Type B pancreatic cell (in vitro differentiated cells): ENCODE measurements at regions not wholly inside any gene's neighbourhood (a gene's known extent, or its start where the extent isn't known, plus 50 kb on each side); places are given as distances from the start of the nearest gene placed in this dataset.
A peak's percentile ranks its signal among the peaks of the same experiment; 100 is the strongest.

ENCODE experiments used
- DNase-seq: peaks from one replicate; pipeline ENCODE4 v3.0.0; 2021; ENCODE audit warnings: mixed read lengths; ENCODE audit not compliant: unreplicated experiment; ENCODE audit errors: extremely low spot score
- H3K27ac Mint-ChIP-seq: 2 replicates; pipeline ENCODE4 v1.8.0; 2021; ENCODE audit warnings: mild to moderate bottlenecking, mixed read lengths
- H3K27me3 Mint-ChIP-seq: 2 replicates; pipeline ENCODE4 v1.8.0; 2021; ENCODE audit warnings: mixed read lengths
- H3K36me3 Mint-ChIP-seq: 2 replicates; pipeline ENCODE4 v1.8.0; 2021; ENCODE audit warnings: mixed read lengths
- H3K4me1 Mint-ChIP-seq: one replicate; pipeline ENCODE4 v1.8.0; 2021; ENCODE audit warnings: mixed read lengths; ENCODE audit not compliant: unreplicated experiment
- H3K4me3 Mint-ChIP-seq: 2 replicates; pipeline ENCODE4 v1.8.0; 2021; ENCODE audit warnings: mild to moderate bottlenecking, mixed read lengths
- H3K9me3 Mint-ChIP-seq: 2 replicates; pipeline ENCODE4 v1.8.0; 2021; ENCODE audit warnings: mixed read lengths
- TF ChIP-seq, protein P1 (sequence below): fragments of 200-600 bp; sonication (generic); conservative IDR thresholded peaks from 2 replicates; pipeline ENCODE4 v1.5.0; 2021; ENCODE audit warnings: antibody characterized with exemption, mild to moderate bottlenecking

DNA sequence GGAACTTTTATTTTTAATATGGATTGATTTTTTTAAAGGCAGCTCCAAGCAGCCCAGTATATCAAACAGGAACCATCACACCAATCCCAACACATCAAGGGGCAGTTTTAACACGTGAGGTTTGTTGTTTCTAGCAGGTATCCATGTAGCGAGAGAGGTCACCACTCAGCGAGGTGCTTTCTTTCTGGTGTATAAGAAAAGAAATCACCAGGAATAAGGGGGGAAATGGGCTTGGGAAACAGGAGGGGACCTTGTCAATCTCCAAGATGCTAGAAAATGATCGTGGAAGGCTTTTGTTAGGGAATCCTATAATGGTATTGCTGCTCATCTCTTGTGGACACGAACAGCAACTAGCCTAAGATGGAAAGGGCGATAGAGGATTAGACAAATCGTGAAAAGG lies 402.9 kb upstream of the ATP11B start:
- no peaks in the 10 kb centered on the region for H3K4me1 Mint-ChIP-seq
- TF ChIP-seq, protein P1, sequence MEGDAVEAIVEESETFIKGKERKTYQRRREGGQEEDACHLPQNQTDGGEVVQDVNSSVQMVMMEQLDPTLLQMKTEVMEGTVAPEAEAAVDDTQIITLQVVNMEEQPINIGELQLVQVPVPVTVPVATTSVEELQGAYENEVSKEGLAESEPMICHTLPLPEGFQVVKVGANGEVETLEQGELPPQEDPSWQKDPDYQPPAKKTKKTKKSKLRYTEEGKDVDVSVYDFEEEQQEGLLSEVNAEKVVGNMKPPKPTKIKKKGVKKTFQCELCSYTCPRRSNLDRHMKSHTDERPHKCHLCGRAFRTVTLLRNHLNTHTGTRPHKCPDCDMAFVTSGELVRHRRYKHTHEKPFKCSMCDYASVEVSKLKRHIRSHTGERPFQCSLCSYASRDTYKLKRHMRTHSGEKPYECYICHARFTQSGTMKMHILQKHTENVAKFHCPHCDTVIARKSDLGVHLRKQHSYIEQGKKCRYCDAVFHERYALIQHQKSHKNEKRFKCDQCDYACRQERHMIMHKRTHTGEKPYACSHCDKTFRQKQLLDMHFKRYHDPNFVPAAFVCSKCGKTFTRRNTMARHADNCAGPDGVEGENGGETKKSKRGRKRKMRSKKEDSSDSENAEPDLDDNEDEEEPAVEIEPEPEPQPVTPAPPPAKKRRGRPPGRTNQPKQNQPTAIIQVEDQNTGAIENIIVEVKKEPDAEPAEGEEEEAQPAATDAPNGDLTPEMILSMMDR, result no peak
- DNase-seq, result no peak
- no peak overlapping the region for H3K27ac Mint-ChIP-seq
- H3K27me3 Mint-ChIP-seq, result no peaks in the 10 kb centered on the region
- no peaks in the 10 kb centered on the region for H3K9me3 Mint-ChIP-seq
- no peak overlapping the region for H3K4me3 Mint-ChIP-seq
- peaks cover 3% of the 10 kb centered on the region for H3K36me3 Mint-ChIP-seq

DNA sequence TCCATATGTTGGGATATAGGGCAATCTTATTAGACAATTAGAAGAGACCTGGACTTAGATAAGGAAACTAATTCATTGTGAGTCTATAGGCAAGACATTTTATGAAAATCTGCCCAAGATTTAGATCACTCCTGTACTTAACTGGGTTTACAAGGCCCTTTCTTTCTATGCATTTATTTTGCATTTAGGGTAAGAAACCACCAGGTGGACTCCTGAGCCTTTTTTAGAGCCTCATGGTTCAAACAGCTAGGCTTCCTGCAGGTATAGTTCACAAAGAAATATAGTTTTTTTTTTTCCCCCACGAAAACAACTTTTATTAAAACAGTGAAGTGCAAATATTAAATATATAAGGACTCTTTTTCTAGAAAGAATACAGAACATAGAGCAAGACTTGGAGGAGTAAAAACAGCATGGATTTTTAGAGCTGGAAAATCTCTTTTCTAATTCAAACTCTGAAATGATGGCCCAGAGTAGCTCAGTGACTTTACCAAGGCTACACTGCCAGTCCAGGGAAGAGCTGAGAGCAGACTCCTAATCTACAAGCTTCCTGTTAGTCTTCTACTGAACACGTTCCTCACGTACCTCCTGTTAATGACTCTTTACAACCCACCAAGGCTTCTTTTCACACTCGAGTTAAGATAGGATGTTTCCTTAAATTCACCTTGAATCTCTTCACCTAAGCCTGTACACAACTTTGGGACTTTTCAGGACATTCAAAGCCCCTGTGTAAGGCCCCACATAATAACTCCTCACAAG lies 400.9 kb upstream of the ATP11B start:
- DNase-seq, result no peak
- H3K9me3 Mint-ChIP-seq, result no peaks in the 10 kb centered on the region
- H3K36me3 Mint-ChIP-seq, result peaks cover 3% of the 10 kb centered on the region
- H3K27me3 Mint-ChIP-seq, result no peaks in the 10 kb centered on the region
- TF ChIP-seq, protein P1, result peak; percentile 47
- no peak overlapping the region for H3K27ac Mint-ChIP-seq
- H3K4me1 Mint-ChIP-seq, result no peaks in the 10 kb centered on the region
- no peak overlapping the region for H3K4me3 Mint-ChIP-seq

DNA sequence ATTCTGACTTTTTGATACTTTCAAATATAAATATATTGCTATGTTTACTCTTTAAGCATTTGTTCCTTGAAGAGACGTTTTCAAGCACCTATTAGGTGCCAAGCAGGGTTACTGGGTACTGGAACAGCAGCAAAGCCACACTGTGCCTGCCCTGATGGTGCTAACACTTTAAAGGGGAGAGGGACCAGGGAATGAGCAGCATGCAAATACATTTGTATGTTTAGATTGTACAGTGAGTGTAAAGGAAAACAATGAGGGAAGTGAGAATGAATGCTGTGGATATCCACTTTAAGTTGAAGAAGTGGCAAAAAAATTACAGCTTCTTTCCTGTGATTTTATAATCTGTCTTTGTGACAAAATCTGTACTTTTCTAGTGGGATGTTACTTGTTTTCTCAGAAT lies 400.2 kb upstream of the ATP11B start:
- no peaks in the 10 kb centered on the region for H3K4me1 Mint-ChIP-seq
- no peak overlapping the region for H3K27ac Mint-ChIP-seq
- peaks cover 3% of the 10 kb centered on the region for H3K36me3 Mint-ChIP-seq
- TF ChIP-seq, protein P1, result no peak
- H3K4me3 Mint-ChIP-seq, result no peak overlapping the region
- no peaks in the 10 kb centered on the region for H3K9me3 Mint-ChIP-seq
- DNase-seq, result no peak
- no peaks in the 10 kb centered on the region for H3K27me3 Mint-ChIP-seq

DNA sequence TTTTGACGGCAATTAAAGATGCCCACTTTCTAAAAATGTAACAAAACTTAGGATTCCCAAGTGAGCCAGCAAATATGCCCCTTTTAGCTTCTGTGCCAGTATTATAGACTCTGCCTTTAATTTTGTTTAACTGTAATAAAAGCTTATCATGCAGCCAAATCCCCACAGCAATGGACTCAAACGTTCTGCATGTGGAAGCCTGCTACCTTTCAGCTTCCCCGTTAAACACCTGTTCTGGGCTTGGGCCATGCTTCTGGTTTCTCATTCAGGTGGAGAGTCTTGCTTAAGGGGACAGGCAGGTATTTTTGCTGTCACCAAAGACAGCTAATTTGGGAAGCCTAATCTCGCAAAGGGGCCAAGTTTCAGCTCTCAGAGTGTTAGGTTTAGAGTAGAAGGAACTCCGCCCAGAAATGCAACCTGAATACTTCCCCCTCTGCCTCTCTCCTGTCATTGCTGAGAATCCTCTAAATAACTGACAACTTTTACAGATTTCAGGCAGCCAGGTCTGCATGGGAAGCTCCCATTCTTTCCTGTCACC lies 399.4 kb upstream of the ATP11B start:
- no peaks in the 10 kb centered on the region for H3K27me3 Mint-ChIP-seq
- H3K4me3 Mint-ChIP-seq, result peak overlapping the region; percentile 43
- TF ChIP-seq, protein P1, result no peak
- no peaks in the 10 kb centered on the region for H3K9me3 Mint-ChIP-seq
- H3K4me1 Mint-ChIP-seq, result no peaks in the 10 kb centered on the region
- peaks cover 2% of the 10 kb centered on the region for H3K36me3 Mint-ChIP-seq
- DNase-seq, result no peak
- H3K27ac Mint-ChIP-seq, result peak overlapping the region; percentile 69

DNA sequence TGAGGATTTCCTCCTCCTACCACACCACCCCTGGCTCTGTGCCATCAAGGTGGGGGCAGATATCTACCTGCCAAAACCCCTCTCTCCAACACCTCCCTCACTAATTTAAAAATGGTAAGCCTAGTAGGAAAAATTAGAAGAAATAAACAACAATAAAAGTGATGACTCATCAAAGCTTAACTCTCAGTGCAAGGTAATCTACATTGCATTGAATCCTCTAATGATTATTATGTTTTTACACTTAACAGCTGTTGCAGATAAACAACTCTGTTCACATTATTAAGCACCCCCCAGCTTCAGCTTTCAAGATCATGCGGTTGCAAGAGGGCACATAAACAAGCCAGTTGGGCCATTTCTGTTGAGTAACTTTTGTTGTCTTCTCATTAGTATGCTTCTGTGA lies 396.1 kb upstream of the ATP11B start:
- Mint-ChIP-seq H3K27me3 (no peaks in the 10 kb centered on the region), H3K27ac (no peak overlapping the region), H3K9me3 (peaks cover 4% of the 10 kb centered on the region), H3K36me3 (no peaks in the 10 kb centered on the region), H3K4me3 (no peak overlapping the region), H3K4me1 (peaks cover 4% of the 10 kb centered on the region)
- DNase-seq, result no peak
- TF ChIP-seq, protein P1, result no peak
